HEK293 (cell line): ENCODE measurements at regions not wholly inside any gene's neighbourhood (a gene's known extent, or its start where the extent isn't known, plus 50 kb on each side); places are given as distances from the start of the nearest gene placed in this dataset.

Experiments used
- CTCF ChIA-PET: fragments of 350-600 bp; formaldehyde crosslinking; extraction: SDS; loops from one replicate; lab custom pipeline; 2021; ENCODE audit warnings: antibody characterized with exemption; lab: Yijun Ruan, JAX
- POLR2A ChIA-PET: fragments of 300-600 bp; formaldehyde crosslinking; extraction: SDS; loops from one replicate; lab custom pipeline; 2020; ENCODE audit warnings: antibody characterized with exemption, inconsistent platforms; lab: Yijun Ruan, JAX
- H3K27ac ChIP-seq: fragments of 200-500 bp; sonication (Bioruptor generic); 2 replicates; pipeline ENCODE4 v1.5.1; 2014; ENCODE audit warnings: low read depth, low read length, control low read depth, inconsistent platforms; ENCODE audit errors: extremely low read depth
- H3K36me3 ChIP-seq, 2 experiments: fragments of 200-500 bp in 1 of 2; sonication (Bioruptor generic) in 1 of 2; 1 replicate in 1 of 2; 2 replicates in 1 of 2; pipeline ENCODE4 v1.5.1; 2014 to 2017; ENCODE audit warnings: inconsistent platforms in 2 of 2, low read length in 2 of 2; ENCODE audit not compliant: control insufficient read depth in 2 of 2, insufficient read depth in 1 of 2
- H3K4me1 ChIP-seq: fragments of 200-500 bp; sonication (Bioruptor generic); 2 replicates; pipeline ENCODE4 v1.5.1; 2014; ENCODE audit warnings: mild to moderate bottlenecking, low read length, inconsistent platforms; ENCODE audit not compliant: control insufficient read depth, insufficient read depth
- H3K4me3 ChIP-seq: 2 replicates; pipeline ENCODE4 v1.5.1; 2011; ENCODE audit warnings: low read depth, mild to moderate bottlenecking, control low read depth, low read length, moderate library complexity
- H3K9me3 ChIP-seq: fragments of 200-500 bp; sonication (Bioruptor generic); 2 replicates; pipeline ENCODE4 v1.5.1; 2014; ENCODE audit warnings: low read depth, low read length, inconsistent platforms; ENCODE audit not compliant: control insufficient read depth, insufficient read depth
- OSR2 ChIP-seq: fragments of 450-650 bp; formaldehyde crosslinking; IDR thresholded peaks from 2 replicates; pipeline ENCODE4 v1.5.1; 2016; ENCODE audit warnings: missing biosample characterization, missing genetic modification characterization
- ZBTB10 ChIP-seq: fragments of 450-650 bp; formaldehyde crosslinking; IDR thresholded peaks from 2 replicates; pipeline ENCODE4 v1.5.1; 2016; ENCODE audit warnings: missing biosample characterization, missing genetic modification characterization
- ZBTB6 ChIP-seq: fragments of 450-650 bp; formaldehyde crosslinking; IDR thresholded peaks from 2 replicates; pipeline ENCODE4 v1.5.1; 2017; ENCODE audit warnings: missing biosample characterization, missing genetic modification characterization
- ZBTB8A ChIP-seq: fragments of 450-650 bp; formaldehyde crosslinking; IDR thresholded peaks from 2 replicates; pipeline ENCODE4 v1.5.1; 2016; ENCODE audit warnings: missing biosample characterization, missing genetic modification characterization
- ZFHX2 ChIP-seq: fragments of 450-650 bp; formaldehyde crosslinking; conservative IDR thresholded peaks from 2 replicates; pipeline ENCODE4 v1.5.1; 2016; ENCODE audit warnings: missing biosample characterization, missing genetic modification characterization
- ZNF146 ChIP-seq: fragments of 450-650 bp; formaldehyde crosslinking; IDR thresholded peaks from 2 replicates; pipeline ENCODE4 v1.5.1; 2016; ENCODE audit warnings: missing biosample characterization, missing genetic modification characterization
- ZNF175 ChIP-seq: fragments of 450-650 bp; formaldehyde crosslinking; IDR thresholded peaks from 2 replicates; pipeline ENCODE4 v1.5.1; 2016; ENCODE audit warnings: missing biosample characterization, missing genetic modification characterization
- ZNF184 ChIP-seq: fragments of 450-650 bp; IDR thresholded peaks from 2 replicates; pipeline ENCODE4 v1.5.1; 2018; ENCODE audit warnings: missing biosample characterization, mild to moderate bottlenecking, missing genetic modification characterization
- ZNF24 ChIP-seq: fragments of 450-650 bp; formaldehyde crosslinking; IDR thresholded peaks from 2 replicates; pipeline ENCODE4 v1.5.1; 2016; ENCODE audit warnings: missing biosample characterization, missing genetic modification characterization
- ZNF280C ChIP-seq: fragments of 450-650 bp; formaldehyde crosslinking; IDR thresholded peaks from 2 replicates; pipeline ENCODE4 v1.5.1; 2016; ENCODE audit warnings: missing biosample characterization, missing genetic modification characterization
- ZNF341 ChIP-seq: fragments of 450-650 bp; formaldehyde crosslinking; IDR thresholded peaks from 2 replicates; pipeline ENCODE4; 2016; ENCODE audit warnings: low read depth, missing biosample characterization, missing genetic modification characterization
- ZNF398 ChIP-seq: fragments of 450-650 bp; formaldehyde crosslinking; IDR thresholded peaks from 2 replicates; pipeline ENCODE4 v1.5.1; 2017; ENCODE audit warnings: missing biosample characterization, missing genetic modification characterization
- ZNF48 ChIP-seq: fragments of 450-650 bp; formaldehyde crosslinking; IDR thresholded peaks from 2 replicates; pipeline ENCODE4 v1.5.1; 2016; ENCODE audit warnings: missing biosample characterization, missing genetic modification characterization
- ZNF501 ChIP-seq: fragments of 450-650 bp; formaldehyde crosslinking; IDR thresholded peaks from 2 replicates; pipeline ENCODE4 v1.5.1; 2016; ENCODE audit warnings: missing biosample characterization, missing genetic modification characterization
- ZNF518A ChIP-seq: fragments of 450-650 bp; formaldehyde crosslinking; conservative IDR thresholded peaks from 2 replicates; pipeline ENCODE4 v1.5.1; 2016; ENCODE audit warnings: low read depth, missing biosample characterization, missing genetic modification characterization
- ZNF548 ChIP-seq: fragments of 450-650 bp; formaldehyde crosslinking; IDR thresholded peaks from 2 replicates; pipeline ENCODE4 v1.5.1; 2016; ENCODE audit warnings: missing biosample characterization, missing genetic modification characterization
- ZNF560 ChIP-seq: fragments of 450-650 bp; formaldehyde crosslinking; IDR thresholded peaks from 2 replicates; pipeline ENCODE4 v1.5.1; 2017; ENCODE audit warnings: missing biosample characterization, missing genetic modification characterization, borderline replicate concordance
- ZNF76 ChIP-seq: fragments of 450-650 bp; formaldehyde crosslinking; IDR thresholded peaks from 2 replicates; pipeline ENCODE4; 2016; ENCODE audit warnings: low read depth, missing biosample characterization, missing genetic modification characterization, borderline replicate concordance
- ZNF785 ChIP-seq: fragments of 450-650 bp; formaldehyde crosslinking; IDR thresholded peaks from 2 replicates; pipeline ENCODE4 v1.5.1; 2016; ENCODE audit warnings: missing biosample characterization, missing genetic modification characterization
- ZNF837 ChIP-seq: fragments of 450-650 bp; formaldehyde crosslinking; IDR thresholded peaks from 2 replicates; pipeline ENCODE4 v1.5.1; 2016; ENCODE audit warnings: missing biosample characterization, missing genetic modification characterization
- ZNF843 ChIP-seq: fragments of 450-650 bp; formaldehyde crosslinking; IDR thresholded peaks from 2 replicates; pipeline ENCODE4 v1.5.1; 2016; ENCODE audit warnings: missing biosample characterization, missing genetic modification characterization

- no peak for TF ChIP-seq ZBTB6 (tag by site-specific recombination)
Measured at GRCh38 chr2:191526536-191526935, 151.4 kb upstream of the NABP1 start (continued).

GRCh38 chr2:191526953-191527556, 150.9 kb upstream of the NABP1 start:
- Histone ChIP-seq H3K36me3 (no peaks in the 10 kb centered on the region), H3K9me3 (no peaks in the 10 kb centered on the region), H3K27ac (no peak overlapping the region)
- POLR2A ChIA-PET = no interaction called here
- CTCF ChIA-PET = interaction anchor here (0.7 to 3.6 kb wide), 2 partner anchors 233 to 309 kb away, joined by 3 to 14 read pairs; no protein-coding TSS in a partner anchor
- TF ChIP-seq ZBTB8A (tag by site-specific recombination) = no peak
- no peak for TF ChIP-seq ZNF548 (tag by site-specific recombination)
- TF ChIP-seq OSR2 (tag by site-specific recombination) = no peak
- no peak for TF ChIP-seq ZNF501 (tag by site-specific recombination)
- no peak for TF ChIP-seq ZNF76 (tag by site-specific recombination)
- no peak for TF ChIP-seq ZNF785 (tag by site-specific recombination)
- TF ChIP-seq ZNF280C = no peak
- TF ChIP-seq ZNF837 (tag by site-specific recombination) = no peak
- no peak for TF ChIP-seq ZNF341 (tag by site-specific recombination)
- TF ChIP-seq ZNF184 (tag by site-specific recombination) = no peak
- no peak for TF ChIP-seq ZNF560 (tag by site-specific recombination)
- TF ChIP-seq, all 188 proteins: peak for 0
- Histone ChIP-seq H3K4me1 (no peaks in the 10 kb centered on the region), H3K4me3 (no peak overlapping the region)

- H3K27ac ChIP-seq = no peak overlapping the region
- CTCF ChIA-PET = interaction anchor here (0.8 to 2.4 kb wide), 3 partner anchors 9 to 367 kb away, joined by 3 to 8 read pairs (median 6); no protein-coding TSS in a partner anchor
- H3K4me3 ChIP-seq = no peak overlapping the region
- no peaks in the 10 kb centered on the region for H3K4me1 ChIP-seq
- H3K9me3 ChIP-seq = no peaks in the 10 kb centered on the region
- H3K36me3 ChIP-seq = no peaks in the 10 kb centered on the region
- POLR2A ChIA-PET = no interaction called here
- TF ChIP-seq ZNF24 (no peak), ZNF48 (no peak), ZNF175 (tag by site-specific recombination) (no peak), ZNF518A (tag by site-specific recombination) (no peak), ZBTB10 (tag by site-specific recombination) (no peak), ZNF843 (no peak), ZFHX2 (tag by site-specific recombination) (no peak), ZNF398 (tag by site-specific recombination) (no peak), ZNF146 (tag by site-specific recombination) (no peak)
Measured at GRCh38 chr2:191530618-191531017, 147.3 kb upstream of the NABP1 start.
